ENCODE measurements at regions not wholly inside any gene's neighbourhood (a gene's known extent, or its start where the extent isn't known, plus 50 kb on each side); places are given as distances from the start of the nearest gene placed in this dataset.

GRCh38 chr5:33244441-33245150 lies 196.2 kb upstream of the TARS1 start:
- Histone ChIP-seq H3K9me3 (no peaks in the 10 kb centered on the region), H3K4me1 (no peaks in the 10 kb centered on the region), H3K36me3 (no peaks in the 10 kb centered on the region), H3K27ac (no peak overlapping the region), H3K27me3 (no peaks in the 10 kb centered on the region), H3K4me3 (no peak overlapping the region)
- no peak for TF ChIP-seq POLR2AphosphoS5 (IDR thresholded peaks at IDR 0.05; ENCODE audit: insufficient read depth in 1 of 2, low read depth in 1 of 2)
- TF ChIP-seq, protein P1, sequence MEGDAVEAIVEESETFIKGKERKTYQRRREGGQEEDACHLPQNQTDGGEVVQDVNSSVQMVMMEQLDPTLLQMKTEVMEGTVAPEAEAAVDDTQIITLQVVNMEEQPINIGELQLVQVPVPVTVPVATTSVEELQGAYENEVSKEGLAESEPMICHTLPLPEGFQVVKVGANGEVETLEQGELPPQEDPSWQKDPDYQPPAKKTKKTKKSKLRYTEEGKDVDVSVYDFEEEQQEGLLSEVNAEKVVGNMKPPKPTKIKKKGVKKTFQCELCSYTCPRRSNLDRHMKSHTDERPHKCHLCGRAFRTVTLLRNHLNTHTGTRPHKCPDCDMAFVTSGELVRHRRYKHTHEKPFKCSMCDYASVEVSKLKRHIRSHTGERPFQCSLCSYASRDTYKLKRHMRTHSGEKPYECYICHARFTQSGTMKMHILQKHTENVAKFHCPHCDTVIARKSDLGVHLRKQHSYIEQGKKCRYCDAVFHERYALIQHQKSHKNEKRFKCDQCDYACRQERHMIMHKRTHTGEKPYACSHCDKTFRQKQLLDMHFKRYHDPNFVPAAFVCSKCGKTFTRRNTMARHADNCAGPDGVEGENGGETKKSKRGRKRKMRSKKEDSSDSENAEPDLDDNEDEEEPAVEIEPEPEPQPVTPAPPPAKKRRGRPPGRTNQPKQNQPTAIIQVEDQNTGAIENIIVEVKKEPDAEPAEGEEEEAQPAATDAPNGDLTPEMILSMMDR (IDR thresholded peaks at IDR 0.05), result no peak
- no peak for TF ChIP-seq POLR2A (IDR thresholded peaks at IDR 0.05)
- intact Hi-C loops (cut with DNase I), result no loop called here
- no peak for DNase-seq (ENCODE audit: extremely low spot score in 2 of 2)

DNA sequence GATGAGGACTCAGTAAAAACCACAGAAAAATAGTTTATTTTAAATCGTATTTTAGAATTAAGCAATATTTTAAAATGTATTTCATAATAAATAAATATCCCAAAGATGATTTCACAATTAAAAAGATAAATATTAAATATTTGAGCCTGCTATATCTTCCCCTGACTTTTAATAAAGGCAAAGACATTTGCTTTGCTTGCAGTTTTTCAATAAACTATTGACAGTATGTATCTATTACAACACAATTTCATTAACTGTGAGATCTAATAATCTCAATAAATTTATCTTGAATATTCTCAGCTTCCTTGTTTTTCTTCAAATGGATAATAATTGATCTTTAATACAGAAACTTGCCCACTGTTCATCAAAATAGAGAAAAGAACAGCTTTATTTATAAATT lies 186.2 kb upstream of the TARS1 start:
- intact Hi-C loops (cut with DNase I), result loop anchor here (10.0 kb wide), 1 partner anchor 550 kb away; no protein-coding TSS in a partner anchor
- DNase-seq (ENCODE audit: extremely low spot score in 2 of 2), result no peak

GRCh38 chr5:33257807-33258429 lies 182.8 kb upstream of the TARS1 start:
- H3K9me3 ChIP-seq, result no peaks in the 10 kb centered on the region
- DNase-seq (ENCODE audit: extremely low spot score in 2 of 2), result no peak
- intact Hi-C loops (cut with DNase I), result loop anchor here (10.0 kb wide), 1 partner anchor 553 kb away; no protein-coding TSS in a partner anchor
- H3K36me3 ChIP-seq, result no peaks in the 10 kb centered on the region
- H3K4me3 ChIP-seq, result no peak overlapping the region
- TF ChIP-seq POLR2A (IDR thresholded peaks at IDR 0.05), result no peak
- TF ChIP-seq, protein P1 (IDR thresholded peaks at IDR 0.05), result peak in 1 of 3 experiments; percentile 9
- no peaks in the 10 kb centered on the region for H3K27me3 ChIP-seq
- no peak overlapping the region for H3K27ac ChIP-seq
- H3K4me1 ChIP-seq, result no peaks in the 10 kb centered on the region

More for the DNA sequence above, 186.2 kb upstream of the TARS1 start:
- Histone ChIP-seq H3K27me3 (no peaks in the 10 kb centered on the region), H3K4me1 (no peaks in the 10 kb centered on the region), H3K36me3 (no peaks in the 10 kb centered on the region), H3K9me3 (no peaks in the 10 kb centered on the region), H3K4me3 (no peak overlapping the region), H3K27ac (no peak overlapping the region)
- TF ChIP-seq POLR2A (IDR thresholded peaks at IDR 0.05) (no peak), POLR2AphosphoS5 (IDR thresholded peaks at IDR 0.05; ENCODE audit: insufficient read depth in 1 of 2, low read depth in 1 of 2) (no peak)
- TF ChIP-seq, protein P1 (IDR thresholded peaks at IDR 0.05), result no peak

DNA sequence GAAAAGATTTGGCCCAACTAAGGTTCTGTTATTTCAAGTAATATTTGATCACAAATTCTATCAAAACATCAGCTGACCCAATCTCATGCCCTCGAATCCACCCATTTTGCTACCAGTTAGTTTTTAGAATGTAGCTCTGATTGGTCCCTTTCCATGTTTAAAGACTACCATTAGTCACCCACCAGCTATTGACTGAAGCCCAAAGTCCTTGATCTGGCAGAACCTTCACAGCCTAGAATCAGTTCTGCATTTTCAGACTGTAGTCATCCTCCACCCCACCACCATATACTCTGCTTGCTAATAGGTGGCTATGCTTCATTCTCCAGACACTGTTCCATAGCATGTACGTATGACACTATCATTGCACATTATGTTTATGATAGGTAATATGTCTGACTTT lies 182.2 kb upstream of the TARS1 start:
- intact Hi-C loops (cut with DNase I), result loop anchor here (10.0 kb wide), 1 partner anchor 554 kb away; no protein-coding TSS in a partner anchor
- no peak for DNase-seq (ENCODE audit: extremely low spot score in 2 of 2)
- Histone ChIP-seq H3K36me3 (no peaks in the 10 kb centered on the region), H3K27me3 (no peaks in the 10 kb centered on the region), H3K4me3 (no peak overlapping the region), H3K4me1 (no peaks in the 10 kb centered on the region), H3K9me3 (no peaks in the 10 kb centered on the region), H3K27ac (no peak overlapping the region)
- TF ChIP-seq POLR2AphosphoS5 (IDR thresholded peaks at IDR 0.05; ENCODE audit: insufficient read depth in 1 of 2, low read depth in 1 of 2) (no peak), POLR2A (IDR thresholded peaks at IDR 0.05) (no peak)
- TF ChIP-seq, protein P1 (IDR thresholded peaks at IDR 0.05), result no peak

GRCh38 chr5:33260098-33260497 lies 180.7 kb upstream of the TARS1 start:
- H3K27ac ChIP-seq, result no peak overlapping the region
- H3K4me1 ChIP-seq, result no peaks in the 10 kb centered on the region
- intact Hi-C loops (cut with DNase I), result no loop called here
- no peaks in the 10 kb centered on the region for H3K36me3 ChIP-seq
- DNase-seq (ENCODE audit: extremely low spot score in 2 of 2), result no peak
- no peak overlapping the region for H3K4me3 ChIP-seq
- no peaks in the 10 kb centered on the region for H3K9me3 ChIP-seq
- TF ChIP-seq, protein P1 (IDR thresholded peaks at IDR 0.05), result no peak
- no peak for TF ChIP-seq POLR2A (IDR thresholded peaks at IDR 0.05)
- no peak for TF ChIP-seq POLR2AphosphoS5 (IDR thresholded peaks at IDR 0.05; ENCODE audit: insufficient read depth in 1 of 2, low read depth in 1 of 2)
- no peaks in the 10 kb centered on the region for H3K27me3 ChIP-seq

All from vagina (tissue), 2 donors.